Fibroblast of pulmonary artery (primary cell): ENCODE measurements at regions not wholly inside any gene's neighbourhood (a gene's known extent, or its start where the extent isn't known, plus 50 kb on each side); places are given as distances from the start of the nearest gene placed in this dataset.

ENCODE experiments used
- DNase-seq: peaks from one replicate; pipeline ENCODE4 v3.0.0-alpha.2; 2010; ENCODE audit warnings: low read depth
- H3K4me3 ChIP-seq: replicated peaks from 2 replicates; pipeline ENCODE4 v1.5.1; 2011; ENCODE audit warnings: low read depth, mild to moderate bottlenecking, control low read depth, low read length, moderate library complexity
- CTCF ChIP-seq: IDR thresholded peaks from 2 replicates; pipeline ENCODE4 v1.5.1; 2011; ENCODE audit warnings: mild to moderate bottlenecking, control low read depth, low read length, inconsistent platforms; ENCODE audit errors: missing control alignments

DNA sequence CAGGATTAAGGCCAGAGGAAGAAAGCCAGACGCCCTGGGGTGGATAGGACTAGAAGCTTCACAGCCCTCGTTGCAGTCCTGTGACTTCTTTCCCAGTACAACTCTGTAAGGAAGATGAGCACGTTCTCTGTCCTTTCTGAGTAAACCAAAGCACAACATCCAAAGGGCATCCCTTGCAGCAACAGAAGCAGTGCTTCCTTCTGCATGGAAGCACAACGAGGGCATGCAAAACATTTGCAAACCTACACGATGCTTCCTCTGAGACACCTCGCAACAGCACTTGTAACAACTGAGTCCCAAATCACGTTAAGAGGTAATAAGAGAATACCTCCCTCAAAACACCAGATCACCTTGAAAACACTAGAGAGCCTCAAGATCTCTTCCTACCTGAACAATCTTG is 335.7 kb upstream of the RASGEF1B start:
- no peak overlapping the region for H3K4me3 ChIP-seq
- DNase-seq = no peak
- TF ChIP-seq CTCF = no peak

- DNase-seq = no peak
- TF ChIP-seq CTCF = no peak
Measured at GRCh38 chr4:81806485-81806884, 334.8 kb upstream of the RASGEF1B start.

DNA sequence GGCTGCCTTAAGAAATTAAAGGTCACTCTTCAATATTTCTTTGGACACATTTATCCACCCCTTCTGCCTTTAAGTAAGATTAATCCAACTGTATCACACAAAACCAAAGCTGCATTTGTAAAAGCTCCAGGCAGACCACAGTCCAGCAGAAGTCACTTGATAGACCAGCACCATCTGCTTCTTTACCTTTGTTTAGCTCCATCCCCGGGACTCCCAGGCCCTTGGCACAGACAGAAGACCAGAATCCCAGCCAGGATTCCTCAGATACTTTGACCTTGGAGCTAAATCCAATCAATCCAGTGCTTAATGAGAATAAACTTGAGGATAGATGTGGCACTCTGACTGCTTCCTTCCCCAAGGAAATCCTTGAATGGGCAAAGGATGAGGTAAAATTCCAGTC is 333.1 kb upstream of the RASGEF1B start:
- TF ChIP-seq CTCF = no peak
- H3K4me3 ChIP-seq = no peak overlapping the region
- DNase-seq = no peak

More at GRCh38 chr4:81806485-81806884, 334.8 kb upstream of the RASGEF1B start:
- H3K4me3 ChIP-seq = no peak overlapping the region

GRCh38 chr4:81802285-81802846 is 330.7 kb upstream of the RASGEF1B start:
- no peak for TF ChIP-seq CTCF
- DNase-seq = no peak
- H3K4me3 ChIP-seq = no peak overlapping the region

DNA sequence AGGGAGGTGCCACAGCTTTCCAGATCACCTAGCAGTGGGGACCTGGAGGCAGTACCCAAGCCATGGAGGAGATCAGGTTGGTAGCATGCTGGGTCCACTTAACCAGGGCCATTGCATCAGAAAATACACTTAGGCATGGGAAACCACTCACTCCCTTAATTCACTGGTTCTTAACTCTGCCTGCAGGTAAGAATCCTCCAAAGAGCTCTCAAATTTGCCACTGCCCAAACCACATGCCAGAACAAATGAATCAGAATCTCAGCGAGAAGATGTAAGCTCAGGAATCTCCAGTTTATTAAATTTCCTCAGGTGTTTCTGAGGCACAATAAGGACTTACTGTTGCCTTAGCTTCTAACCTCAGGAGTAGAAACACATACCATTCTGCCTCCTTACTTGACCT is 327.7 kb upstream of the RASGEF1B start:
- no peak for DNase-seq
- H3K4me3 ChIP-seq = no peak overlapping the region
- no peak for TF ChIP-seq CTCF

- no peak for DNase-seq
- no peak for TF ChIP-seq CTCF
- H3K4me3 ChIP-seq = no peak overlapping the region
Measured at GRCh38 chr4:81796790-81797528, 325.3 kb upstream of the RASGEF1B start.

DNA sequence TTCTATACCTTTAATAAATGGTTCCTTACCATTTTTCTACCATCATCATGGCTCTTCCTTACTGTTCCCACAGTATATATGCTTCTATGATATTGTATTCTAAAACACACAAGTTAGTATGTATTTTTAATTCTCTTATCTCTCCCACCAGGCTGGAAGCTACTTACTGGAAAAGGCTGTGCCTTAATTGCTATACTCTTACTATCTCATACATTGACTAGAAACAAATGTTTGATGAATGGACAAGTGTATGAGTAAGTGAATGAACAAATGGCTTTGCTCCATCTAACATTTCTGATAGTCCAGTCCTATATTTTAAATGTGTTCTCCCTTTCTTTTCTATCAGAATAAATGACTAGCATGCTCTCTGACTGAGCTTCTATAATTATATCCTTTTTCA is 320.8 kb upstream of the RASGEF1B start:
- DNase-seq = no peak
- H3K4me3 ChIP-seq = no peak overlapping the region
- no peak for TF ChIP-seq CTCF
